ENCODE measurements at regions not wholly inside any gene's neighbourhood (a gene's known extent, or its start where the extent isn't known, plus 50 kb on each side); places are given as distances from the start of the nearest gene placed in this dataset.

DNA sequence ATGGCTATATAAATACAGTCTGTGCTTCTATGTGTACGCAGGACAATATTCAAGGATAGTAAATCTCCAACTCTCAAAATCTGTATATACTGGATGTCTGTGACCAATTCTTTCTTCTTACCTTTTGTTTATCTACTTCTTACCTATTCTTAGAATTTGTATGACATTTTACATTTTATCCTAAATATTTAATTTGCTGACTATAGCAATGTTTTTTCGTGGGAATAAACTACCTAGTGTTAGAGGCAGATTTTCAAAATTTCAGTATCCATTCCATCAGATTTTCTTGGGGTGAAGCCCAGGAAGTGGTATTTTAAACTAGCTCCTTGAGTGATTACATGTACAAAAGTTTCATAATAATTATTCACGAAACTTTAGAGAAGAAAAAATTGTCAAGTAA lies 334.5 kb upstream of the BCHE start:
- TF ChIP-seq, protein P1, sequence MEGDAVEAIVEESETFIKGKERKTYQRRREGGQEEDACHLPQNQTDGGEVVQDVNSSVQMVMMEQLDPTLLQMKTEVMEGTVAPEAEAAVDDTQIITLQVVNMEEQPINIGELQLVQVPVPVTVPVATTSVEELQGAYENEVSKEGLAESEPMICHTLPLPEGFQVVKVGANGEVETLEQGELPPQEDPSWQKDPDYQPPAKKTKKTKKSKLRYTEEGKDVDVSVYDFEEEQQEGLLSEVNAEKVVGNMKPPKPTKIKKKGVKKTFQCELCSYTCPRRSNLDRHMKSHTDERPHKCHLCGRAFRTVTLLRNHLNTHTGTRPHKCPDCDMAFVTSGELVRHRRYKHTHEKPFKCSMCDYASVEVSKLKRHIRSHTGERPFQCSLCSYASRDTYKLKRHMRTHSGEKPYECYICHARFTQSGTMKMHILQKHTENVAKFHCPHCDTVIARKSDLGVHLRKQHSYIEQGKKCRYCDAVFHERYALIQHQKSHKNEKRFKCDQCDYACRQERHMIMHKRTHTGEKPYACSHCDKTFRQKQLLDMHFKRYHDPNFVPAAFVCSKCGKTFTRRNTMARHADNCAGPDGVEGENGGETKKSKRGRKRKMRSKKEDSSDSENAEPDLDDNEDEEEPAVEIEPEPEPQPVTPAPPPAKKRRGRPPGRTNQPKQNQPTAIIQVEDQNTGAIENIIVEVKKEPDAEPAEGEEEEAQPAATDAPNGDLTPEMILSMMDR (IDR thresholded peaks at IDR 0.05): no peak
- TF ChIP-seq POLR2A (IDR thresholded peaks at IDR 0.05): no peak
- no peak for TF ChIP-seq POLR2AphosphoS5 (IDR thresholded peaks at IDR 0.05; ENCODE audit: insufficient read depth in 1 of 2, low read depth in 1 of 2)

Data from vagina (tissue), 2 donors.